Activated T-cell treated with anti-CD3 and anti-CD28 coated beads for 24 hours (primary cell): ENCODE measurements at regions not wholly inside any gene's neighbourhood (a gene's known extent, or its start where the extent isn't known, plus 50 kb on each side); places are given as distances from the start of the nearest gene placed in this dataset.
"Not testable (repeated sequence)": the region's sequence is repeated elsewhere in the genome, so short reads cannot be mapped to it uniquely, and the experiment has no call there.

Source experiments
- DNase-seq: peaks from one replicate; pipeline ENCODE4 v3.0.0-alpha.2; 2020; ENCODE audit warnings: low read depth

GRCh38 chr22:49392841-49393510 lies 434.7 kb downstream of the BRD1 start:
- no peak for DNase-seq

GRCh38 chr22:49392247-49392646 lies 435.4 kb downstream of the BRD1 start:
- DNase-seq, result no peak

- no peak for DNase-seq
These were observed 436.2 kb downstream of the BRD1 start for GRCh38 chr22:49391436-49391835.

GRCh38 chr22:49390954-49391353 lies 436.7 kb downstream of the BRD1 start:
- DNase-seq, result no peak

GRCh38 chr22:49383909-49384308 lies 443.8 kb downstream of the BRD1 start:
- not testable (repeated sequence) for DNase-seq

GRCh38 chr22:49382451-49382735 lies 445.3 kb downstream of the BRD1 start:
- no peak for DNase-seq

- DNase-seq, result no peak
These were observed 445.9 kb downstream of the BRD1 start for GRCh38 chr22:49381595-49382450.

- no peak for DNase-seq
These were observed 446.9 kb downstream of the BRD1 start for GRCh38 chr22:49380828-49381114.

GRCh38 chr22:49380095-49380827 lies 447.4 kb downstream of the BRD1 start:
- no peak for DNase-seq

- DNase-seq, result no peak
These were observed 450.4 kb downstream of the BRD1 start for GRCh38 chr22:49377306-49377705.

GRCh38 chr22:49373801-49374226 lies 453.9 kb downstream of the BRD1 start:
- no peak for DNase-seq

- DNase-seq, result no peak
These were observed 454.4 kb downstream of the BRD1 start for GRCh38 chr22:49373289-49373666.

GRCh38 chr22:49372530-49373288 lies 455.0 kb downstream of the BRD1 start:
- DNase-seq, result no peak

GRCh38 chr22:49372111-49372529 lies 455.6 kb downstream of the BRD1 start:
- DNase-seq, result no peak

GRCh38 chr22:49371325-49372110 lies 456.2 kb downstream of the BRD1 start:
- no peak for DNase-seq

GRCh38 chr22:49370627-49371301 lies 456.9 kb downstream of the BRD1 start:
- DNase-seq, result no peak

- DNase-seq, result no peak
These were observed 457.7 kb downstream of the BRD1 start for GRCh38 chr22:49369726-49370626.

GRCh38 chr22:49368976-49369725 lies 458.5 kb downstream of the BRD1 start:
- no peak for DNase-seq
